ENCODE measurements at regions not wholly inside any gene's neighbourhood (a gene's known extent, or its start where the extent isn't known, plus 50 kb on each side); places are given as distances from the start of the nearest gene placed in this dataset.

- no peak for DNase-seq (ENCODE audit: low spot score)
- no peak for TF ChIP-seq CTCF (IDR thresholded peaks at IDR 0.05; ENCODE audit: borderline replicate concordance, control extremely low read depth, extremely low read depth, insufficient read depth, missing control alignments)
- in situ Hi-C loops (cut with MboI; ENCODE audit: low sequenced_read_pairs, unreplicated experiment): no loop called here
Measured at GRCh38 chr2:12421046-12421445, 295.7 kb upstream of the TRIB2 start.

GRCh38 chr2:12424219-12424618 is 292.5 kb upstream of the TRIB2 start:
- TF ChIP-seq CTCF (IDR thresholded peaks at IDR 0.05; ENCODE audit: borderline replicate concordance, control extremely low read depth, extremely low read depth, insufficient read depth, missing control alignments): no peak
- in situ Hi-C loops (cut with MboI; ENCODE audit: low sequenced_read_pairs, unreplicated experiment): no loop called here
- DNase-seq (ENCODE audit: low spot score): no peak

- no peak for DNase-seq (ENCODE audit: low spot score)
- in situ Hi-C loops (cut with MboI; ENCODE audit: low sequenced_read_pairs, unreplicated experiment): no loop called here
- TF ChIP-seq CTCF (IDR thresholded peaks at IDR 0.05; ENCODE audit: borderline replicate concordance, control extremely low read depth, extremely low read depth, insufficient read depth, missing control alignments): no peak
Measured at GRCh38 chr2:12424809-12425208, 291.9 kb upstream of the TRIB2 start.

GRCh38 chr2:12428324-12428723 is 288.4 kb upstream of the TRIB2 start:
- in situ Hi-C loops (cut with MboI; ENCODE audit: low sequenced_read_pairs, unreplicated experiment): no loop called here
- DNase-seq (ENCODE audit: low spot score): no peak
- TF ChIP-seq CTCF (IDR thresholded peaks at IDR 0.05; ENCODE audit: borderline replicate concordance, control extremely low read depth, extremely low read depth, insufficient read depth, missing control alignments): no peak

- no peak for TF ChIP-seq CTCF (IDR thresholded peaks at IDR 0.05; ENCODE audit: borderline replicate concordance, control extremely low read depth, extremely low read depth, insufficient read depth, missing control alignments)
- no peak for DNase-seq (ENCODE audit: low spot score)
- in situ Hi-C loops (cut with MboI; ENCODE audit: low sequenced_read_pairs, unreplicated experiment): no loop called here
Measured at GRCh38 chr2:12428786-12429185, 287.9 kb upstream of the TRIB2 start.

- no peak for DNase-seq (ENCODE audit: low spot score)
- no peak for TF ChIP-seq CTCF (IDR thresholded peaks at IDR 0.05; ENCODE audit: borderline replicate concordance, control extremely low read depth, extremely low read depth, insufficient read depth, missing control alignments)
- in situ Hi-C loops (cut with MboI; ENCODE audit: low sequenced_read_pairs, unreplicated experiment): no loop called here
Measured at GRCh38 chr2:12429779-12430406, 286.8 kb upstream of the TRIB2 start.

All from GM13976 (cell line).